ENCODE measurements at regions not wholly inside any gene's neighbourhood (a gene's known extent, or its start where the extent isn't known, plus 50 kb on each side); places are given as distances from the start of the nearest gene placed in this dataset.

DNA sequence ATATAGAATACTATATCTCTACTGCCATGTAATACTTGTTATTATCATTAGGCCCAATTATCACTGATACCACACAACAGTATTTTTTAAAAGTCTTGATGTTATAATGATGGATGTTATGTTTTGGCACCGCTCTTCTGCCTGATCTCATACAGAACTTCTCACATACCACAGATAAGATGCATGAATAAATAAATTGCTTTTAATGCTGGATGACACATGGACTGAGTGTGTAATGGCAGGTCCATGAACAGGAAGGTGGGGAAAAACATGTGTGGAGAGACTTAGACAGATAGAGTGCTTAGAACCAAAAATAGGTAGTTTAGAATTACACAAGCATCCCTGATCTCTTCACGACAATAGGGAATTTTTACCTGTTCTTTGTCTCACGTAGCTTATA lies 258.4 kb upstream of the MARCKS start:
- no peak overlapping the region for H3K4me3 ChIP-seq (ENCODE audit: low read depth, low read length)
- no peak for TF ChIP-seq CTCF (IDR thresholded peaks at IDR 0.05; ENCODE audit: low read depth, low read length)

- no peak for TF ChIP-seq CTCF (IDR thresholded peaks at IDR 0.05; ENCODE audit: low read depth, low read length)
- no peak overlapping the region for H3K4me3 ChIP-seq (ENCODE audit: low read depth, low read length)
Observed at GRCh38 chr6:113599444-113599843, 257.7 kb upstream of the MARCKS start.

DNA sequence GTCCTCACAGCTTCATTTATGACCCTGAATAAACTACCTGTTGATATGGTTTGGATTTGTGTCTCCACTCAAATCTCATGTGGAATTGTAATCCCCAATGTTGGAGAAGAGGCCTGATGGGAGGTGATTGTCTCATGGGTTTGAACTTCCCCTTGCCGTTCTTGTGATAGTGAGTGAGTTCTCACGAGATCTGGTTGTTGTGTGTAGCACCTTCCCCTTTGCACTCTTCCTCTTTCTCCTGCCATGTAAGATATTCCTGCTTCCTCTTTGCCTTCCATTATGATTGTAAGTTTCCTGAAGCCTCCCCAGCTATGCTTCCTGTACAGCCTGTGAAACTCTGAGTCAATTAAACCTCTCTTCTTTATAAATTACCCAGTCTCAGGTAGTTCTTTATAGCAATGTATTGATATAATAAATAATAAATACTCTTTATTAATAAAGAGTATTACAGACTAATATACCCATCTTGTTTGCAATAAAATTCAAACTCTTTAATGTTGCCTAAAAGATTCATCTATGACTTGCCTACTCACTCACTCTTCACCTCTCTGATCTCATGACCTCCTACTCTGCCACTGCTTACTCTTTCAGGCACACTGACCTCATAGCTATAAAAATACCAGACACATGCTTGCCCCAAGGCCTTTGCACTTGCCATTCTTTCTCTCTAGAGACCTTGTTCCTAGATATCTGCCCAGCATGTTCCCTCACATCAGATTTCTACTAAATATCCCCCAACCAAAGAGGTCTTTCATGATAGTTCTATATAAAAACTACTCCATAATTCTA lies 256.4 kb upstream of the MARCKS start:
- no peak for TF ChIP-seq CTCF (IDR thresholded peaks at IDR 0.05; ENCODE audit: low read depth, low read length)

DNA sequence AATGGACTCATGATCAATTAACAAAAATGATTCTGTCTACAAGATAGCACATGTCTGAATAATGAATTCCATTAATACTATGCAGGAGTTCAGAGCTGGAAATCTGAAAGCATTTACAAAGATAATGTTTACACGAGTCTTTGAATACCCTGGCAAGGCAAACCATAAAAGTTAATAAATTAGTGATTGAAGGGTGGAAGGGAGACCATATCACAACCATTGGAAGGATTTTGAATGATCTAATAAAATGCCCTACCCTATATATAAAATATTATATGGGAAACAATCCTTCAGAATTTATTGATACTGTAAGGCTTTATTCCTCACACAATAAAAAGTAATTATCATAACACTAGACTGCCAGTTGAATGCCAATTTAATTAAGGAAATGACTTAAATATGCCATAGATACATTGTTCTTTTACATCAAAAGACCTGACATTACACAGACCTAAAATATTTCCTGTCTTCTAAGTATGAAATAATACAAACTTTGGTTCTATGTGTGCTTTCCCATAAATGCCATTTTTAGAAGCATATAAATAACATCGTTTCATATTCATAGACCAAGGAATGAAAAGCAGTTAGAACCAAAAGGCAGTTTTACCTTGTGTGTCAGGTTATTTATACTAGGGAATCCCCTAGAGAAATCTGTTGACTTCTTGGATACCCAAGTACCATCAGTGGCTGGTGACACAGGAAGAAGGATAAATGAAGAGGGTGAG lies 249.2 kb upstream of the MARCKS start:
- H3K4me3 ChIP-seq (ENCODE audit: low read depth, low read length) = no peak overlapping the region
- TF ChIP-seq CTCF (IDR thresholded peaks at IDR 0.05; ENCODE audit: low read depth, low read length) = no peak

More for the DNA sequence above, 256.4 kb upstream of the MARCKS start:
- no peak overlapping the region for H3K4me3 ChIP-seq (ENCODE audit: low read depth, low read length)

- TF ChIP-seq CTCF (IDR thresholded peaks at IDR 0.05; ENCODE audit: low read depth, low read length) = no peak
- no peak overlapping the region for H3K4me3 ChIP-seq (ENCODE audit: low read depth, low read length)
Observed at GRCh38 chr6:113610377-113610988, 246.7 kb upstream of the MARCKS start.

GRCh38 chr6:113616701-113617274 lies 240.4 kb upstream of the MARCKS start:
- H3K4me3 ChIP-seq (ENCODE audit: low read depth, low read length) = no peak overlapping the region
- no peak for TF ChIP-seq CTCF (IDR thresholded peaks at IDR 0.05; ENCODE audit: low read depth, low read length)
